HCT116 (cell line): ENCODE measurements at regions not wholly inside any gene's neighbourhood (a gene's known extent, or its start where the extent isn't known, plus 50 kb on each side); places are given as distances from the start of the nearest gene placed in this dataset.

ENCODE experiments used
- ATAC-seq: fragments of 200-7000 bp; cut with Tn5 transposase; 2 replicates; pipeline ENCODE4 v1.9.1; 2020; ENCODE audit warnings: mild to moderate bottlenecking, moderate library complexity
- BruUV-seq: library from RNA; stranded (reverse); fragments of 400-500 nt; replicated peaks from 2 replicates; lab custom pipeline; 2021; lab: Mats Ljungman, UMichigan
- CTCF ChIA-PET: fragments of 300-600 bp; sonication (Branson Sonifier 250); formaldehyde crosslinking; loops from one replicate; lab custom pipeline; 2021; ENCODE audit warnings: antibody characterized with exemption; lab: Charles Lee
- POLR2A ChIA-PET: fragments of 300-600, 350-600 bp; sonication (Branson Sonifier 250); formaldehyde crosslinking; loops from one replicate; lab custom pipeline; 2021; ENCODE audit warnings: antibody characterized with exemption; lab: Charles Lee
- RAD21 ChIA-PET, 2 experiments: fragments of 300-600 bp; sonication (Branson Sonifier 250); formaldehyde crosslinking; loops; one replicate each; lab custom pipeline; 2023; ENCODE audit warnings: low total read pairs in 2 of 2; ENCODE audit not compliant: uncharacterized antibody in 2 of 2, unreplicated experiment in 2 of 2, low non-redundant PET in 1 of 2; lab: Charles Lee
- DNase-seq: peaks from one replicate; pipeline ENCODE4 v3.0.0-alpha.2; 2010; ENCODE audit warnings: low read depth, low spot score
- H2AFZ ChIP-seq: fragments of 200-600 bp; shearing (Covaris generic), sonication (generic); 2 replicates; pipeline ENCODE4 v1.6.1; 2017; ENCODE audit warnings: low read depth, mixed run types, mixed read lengths, antibody characterized with exemption, low read length; ENCODE audit not compliant: poor library complexity, severe bottlenecking
- H3K27ac ChIP-seq: 2 replicates; pipeline ENCODE4 v1.5.1; 2012; ENCODE audit warnings: low read depth, low read length
- H3K27me3 ChIP-seq: fragments of 200-600 bp; sonication (generic); 2 replicates; pipeline ENCODE4 v1.6.1; 2016; ENCODE audit warnings: mixed run types, low read length, mixed read lengths; ENCODE audit not compliant: insufficient read depth
- H3K36me3 ChIP-seq, 2 experiments: fragments of 200-500 bp in 1 of 2; fragments of 200-600 bp in 1 of 2; sonication (Bioruptor generic) in 1 of 2; sonication (generic) in 1 of 2; 2 replicates each; pipeline versions ENCODE4 v1.5.1 to v1.6.1; 2014 to 2016; ENCODE audit warnings: low read length in 2 of 2, inconsistent platforms in 1 of 2, mixed read lengths in 1 of 2, mixed run types in 1 of 2; ENCODE audit not compliant: insufficient read depth in 2 of 2, control insufficient read depth in 1 of 2
- H3K4me1 ChIP-seq, 2 experiments: fragments of 200-600 bp in 1 of 2; sonication (generic) in 1 of 2; 2 replicates each; pipeline versions ENCODE4 v1.5.1 to v1.6.1; 2012 to 2017; ENCODE audit warnings: low read length in 2 of 2, inconsistent platforms in 1 of 2, mild to moderate bottlenecking in 1 of 2, mixed read lengths in 1 of 2, mixed run types in 1 of 2, moderate library complexity in 1 of 2; ENCODE audit not compliant: insufficient read depth in 2 of 2, control insufficient read depth in 1 of 2
- H3K4me2 ChIP-seq: fragments of 200-600 bp; sonication (generic); 2 replicates; pipeline ENCODE4 v1.6.1; 2017; ENCODE audit warnings: mixed run types, low read length, mixed read lengths
- H3K4me3 ChIP-seq, 2 experiments: fragments of 200-600 bp in 1 of 2; sonication (generic) in 1 of 2; replicated peaks in 1 of 2; 2 replicates each; pipeline ENCODE4 v1.5.1; 2011 to 2016; ENCODE audit warnings: low read length in 2 of 2, control low read depth in 1 of 2, low read depth in 1 of 2, mild to moderate bottlenecking in 1 of 2, mixed read lengths in 1 of 2, mixed run types in 1 of 2
- H3K79me2 ChIP-seq: fragments of 200-600 bp; sonication (generic); 2 replicates; pipeline ENCODE4 v1.6.1; 2017; ENCODE audit warnings: mild to moderate bottlenecking, mixed run types, low read length, moderate library complexity, mixed read lengths; ENCODE audit not compliant: insufficient read depth
- H3K9ac ChIP-seq: fragments of 200-600 bp; sonication (generic); 2 replicates; pipeline ENCODE4 v1.6.1; 2016; ENCODE audit warnings: low read length, mixed read lengths
- H3K9me2 ChIP-seq: fragments of 200-600 bp; sonication (generic), shearing (Covaris generic); 2 replicates; pipeline ENCODE4 v1.6.1; 2017; ENCODE audit warnings: mixed run types, mild to moderate bottlenecking, moderate library complexity; ENCODE audit not compliant: insufficient read depth
- H3K9me3 ChIP-seq, 2 experiments: fragments of 200-500 bp in 1 of 2; fragments of 200-600 bp in 1 of 2; sonication (Bioruptor generic) in 1 of 2; sonication (generic) in 1 of 2; 2 replicates each; pipeline ENCODE4 v1.6.1; 2014 to 2017; ENCODE audit warnings: low read length in 2 of 2, mixed read lengths in 2 of 2, inconsistent platforms in 1 of 2, low read depth in 1 of 2, mild to moderate bottlenecking in 1 of 2, mixed run types in 1 of 2, moderate library complexity in 1 of 2; ENCODE audit not compliant: control insufficient read depth in 1 of 2, insufficient read depth in 1 of 2
- H4K20me1 ChIP-seq: fragments of 200-600 bp; sonication (generic), shearing (Covaris generic); 2 replicates; pipeline ENCODE4 v1.6.1; 2017; ENCODE audit warnings: mixed run types, mild to moderate bottlenecking, moderate library complexity; ENCODE audit not compliant: insufficient read depth
- EGR1 ChIP-seq: IDR thresholded peaks from 2 replicates; pipeline ENCODE4 v1.6.1; 2012; ENCODE audit warnings: low read depth
- EZH2phosphoT487 ChIP-seq: fragments of 200-600 bp; IDR thresholded peaks from 2 replicates; pipeline ENCODE4 v1.6.1; 2018; ENCODE audit warnings: antibody characterized with exemption, borderline replicate concordance
- FOSL1 ChIP-seq: IDR thresholded peaks from 2 replicates; pipeline ENCODE4 v1.6.1; 2012; ENCODE audit warnings: low read depth
- JUND ChIP-seq: IDR thresholded peaks from 2 replicates; pipeline ENCODE4 v1.6.1; 2012
- SIN3A ChIP-seq: IDR thresholded peaks from 2 replicates; pipeline ENCODE4 v1.6.1; 2012; ENCODE audit warnings: low read depth
- SP1 ChIP-seq: IDR thresholded peaks from 2 replicates; pipeline ENCODE4 v1.6.1; 2012; ENCODE audit warnings: low read depth
- SRF ChIP-seq: IDR thresholded peaks from 2 replicates; pipeline ENCODE4 v1.6.1; 2012; ENCODE audit warnings: low read depth
- YY1 ChIP-seq: IDR thresholded peaks from 2 replicates; pipeline ENCODE4 v1.6.1; 2011; ENCODE audit warnings: low read length, low read depth, moderate library complexity, mild to moderate bottlenecking; ENCODE audit not compliant: insufficient replicate concordance; ENCODE audit errors: extremely low read depth
- intact Hi-C: fragments of 100-400 bp; cut with micrococcal nuclease; formaldehyde crosslinking; loops from 2 replicates; pipeline ENCODE4 v1.10.0; 2022
- TF ChIP-seq, protein P1 (sequence below): IDR thresholded peaks from 2 replicates; pipeline ENCODE4 v1.6.1; 2012
- TF ChIP-seq, protein P2 (sequence below): IDR thresholded peaks from 2 replicates; pipeline ENCODE4 v1.6.1; 2012; ENCODE audit warnings: low read depth

DNA sequence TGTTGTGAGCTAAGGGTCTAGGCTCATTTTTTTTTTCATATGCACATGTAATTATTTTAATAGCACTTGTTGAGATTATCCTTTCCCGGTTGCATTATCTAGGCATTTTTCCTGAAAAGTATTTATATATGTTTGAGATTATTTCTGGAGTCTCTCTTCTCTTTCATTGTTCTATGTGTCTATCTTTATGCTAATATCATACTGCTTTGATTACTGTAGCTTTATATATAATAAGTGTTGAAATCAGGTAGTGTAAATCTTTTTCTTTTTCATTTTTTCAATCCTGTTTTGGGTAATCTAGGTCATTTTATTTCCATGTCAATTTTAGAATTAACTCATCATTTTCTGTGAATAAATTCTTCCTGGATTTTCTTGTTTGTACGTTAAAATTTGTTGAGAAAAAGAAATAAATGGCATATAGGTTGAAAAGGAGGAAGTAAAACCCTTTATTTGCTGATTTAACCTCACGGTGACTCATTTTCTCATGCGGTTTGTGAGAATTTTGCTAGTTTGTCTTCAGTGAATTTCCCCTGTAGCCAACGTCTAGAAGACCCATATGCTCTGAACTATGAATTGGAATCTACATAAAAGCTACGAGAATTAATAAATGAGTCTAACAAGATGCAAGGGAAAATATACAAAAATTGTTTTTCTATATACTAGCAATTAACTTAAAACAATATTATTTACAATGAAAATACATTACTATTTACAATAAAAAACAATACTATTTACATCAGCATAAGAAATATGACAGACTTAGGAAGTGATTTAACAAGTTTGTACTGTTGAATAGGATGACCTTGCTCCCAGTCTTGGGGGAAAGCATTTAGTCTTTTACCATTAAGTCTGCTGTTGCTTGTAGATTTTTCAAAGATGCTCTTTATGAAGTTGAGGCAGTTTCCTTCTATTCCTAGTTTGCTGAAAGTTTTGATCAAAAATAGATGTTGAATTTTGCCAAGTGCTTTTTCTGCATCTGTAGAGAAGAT is 105.0 kb downstream of the SNAPC1 start:
- intact Hi-C loops: no loop called here
- ChIA-PET POLR2A (no interaction called here), RAD21 (no interaction called here), CTCF (no interaction called here)
- Histone ChIP-seq H3K9me3 (no peaks in the 10 kb centered on the region), H3K4me1 (no peaks in the 10 kb centered on the region), H3K4me3 (no peak overlapping the region), H3K79me2 (no peaks in the 10 kb centered on the region), H3K9ac (no peak overlapping the region), H3K27me3 (no peaks in the 10 kb centered on the region), H3K27ac (no peak overlapping the region), H3K36me3 (no peaks in the 10 kb centered on the region), H3K9me2 (no peaks in the 10 kb centered on the region), H4K20me1 (no peaks in the 10 kb centered on the region), H3K4me2 (no peak overlapping the region), H2AFZ (no peak overlapping the region)
- BruUV-seq: no TSS peak
- DNase-seq (no peak), ATAC-seq (no peak)
- TF ChIP-seq EZH2phosphoT487 (no peak), EGR1 (no peak), JUND (no peak), SIN3A (no peak), FOSL1 (no peak), SRF (no peak), SP1 (no peak)
- TF ChIP-seq, protein P1, sequence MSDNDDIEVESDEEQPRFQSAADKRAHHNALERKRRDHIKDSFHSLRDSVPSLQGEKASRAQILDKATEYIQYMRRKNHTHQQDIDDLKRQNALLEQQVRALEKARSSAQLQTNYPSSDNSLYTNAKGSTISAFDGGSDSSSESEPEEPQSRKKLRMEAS: no peak

GRCh38 chr14:61868846-61869245 is 106.6 kb downstream of the SNAPC1 start:
- DNase-seq: no peak
- Histone ChIP-seq H3K27me3 (no peaks in the 10 kb centered on the region), H3K79me2 (no peaks in the 10 kb centered on the region), H3K9me2 (no peaks in the 10 kb centered on the region), H3K36me3 (no peaks in the 10 kb centered on the region), H3K4me1 (no peaks in the 10 kb centered on the region), H4K20me1 (no peaks in the 10 kb centered on the region), H3K4me2 (no peak overlapping the region), H3K9ac (no peak overlapping the region), H3K27ac (no peak overlapping the region), H2AFZ (no peak overlapping the region), H3K9me3 (no peaks in the 10 kb centered on the region), H3K4me3 (no peak overlapping the region)
- no peak for TF ChIP-seq YY1
- TF ChIP-seq, protein P2, sequence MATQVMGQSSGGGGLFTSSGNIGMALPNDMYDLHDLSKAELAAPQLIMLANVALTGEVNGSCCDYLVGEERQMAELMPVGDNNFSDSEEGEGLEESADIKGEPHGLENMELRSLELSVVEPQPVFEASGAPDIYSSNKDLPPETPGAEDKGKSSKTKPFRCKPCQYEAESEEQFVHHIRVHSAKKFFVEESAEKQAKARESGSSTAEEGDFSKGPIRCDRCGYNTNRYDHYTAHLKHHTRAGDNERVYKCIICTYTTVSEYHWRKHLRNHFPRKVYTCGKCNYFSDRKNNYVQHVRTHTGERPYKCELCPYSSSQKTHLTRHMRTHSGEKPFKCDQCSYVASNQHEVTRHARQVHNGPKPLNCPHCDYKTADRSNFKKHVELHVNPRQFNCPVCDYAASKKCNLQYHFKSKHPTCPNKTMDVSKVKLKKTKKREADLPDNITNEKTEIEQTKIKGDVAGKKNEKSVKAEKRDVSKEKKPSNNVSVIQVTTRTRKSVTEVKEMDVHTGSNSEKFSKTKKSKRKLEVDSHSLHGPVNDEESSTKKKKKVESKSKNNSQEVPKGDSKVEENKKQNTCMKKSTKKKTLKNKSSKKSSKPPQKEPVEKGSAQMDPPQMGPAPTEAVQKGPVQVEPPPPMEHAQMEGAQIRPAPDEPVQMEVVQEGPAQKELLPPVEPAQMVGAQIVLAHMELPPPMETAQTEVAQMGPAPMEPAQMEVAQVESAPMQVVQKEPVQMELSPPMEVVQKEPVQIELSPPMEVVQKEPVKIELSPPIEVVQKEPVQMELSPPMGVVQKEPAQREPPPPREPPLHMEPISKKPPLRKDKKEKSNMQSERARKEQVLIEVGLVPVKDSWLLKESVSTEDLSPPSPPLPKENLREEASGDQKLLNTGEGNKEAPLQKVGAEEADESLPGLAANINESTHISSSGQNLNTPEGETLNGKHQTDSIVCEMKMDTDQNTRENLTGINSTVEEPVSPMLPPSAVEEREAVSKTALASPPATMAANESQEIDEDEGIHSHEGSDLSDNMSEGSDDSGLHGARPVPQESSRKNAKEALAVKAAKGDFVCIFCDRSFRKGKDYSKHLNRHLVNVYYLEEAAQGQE: no peak
- BruUV-seq: no TSS peak
- RAD21 ChIA-PET: no interaction called here
- CTCF ChIA-PET: no interaction called here
- POLR2A ChIA-PET: no interaction called here
- intact Hi-C loops: no loop called here
- ATAC-seq: no peak
